ENCODE measurements at regions not wholly inside any gene's neighbourhood (a gene's known extent, or its start where the extent isn't known, plus 50 kb on each side); places are given as distances from the start of the nearest gene placed in this dataset.

- TF ChIP-seq CTCF (IDR thresholded peaks at IDR 0.05) (no peak), USF2 (CRISPR knock-in tag; IDR thresholded peaks at IDR 0.05) (no peak), ZNF281 (CRISPR knock-in tag; IDR thresholded peaks at IDR 0.05) (no peak), NFE2L1 (CRISPR knock-in tag; IDR thresholded peaks at IDR 0.05) (no peak), MAX (CRISPR knock-in tag; IDR thresholded peaks at IDR 0.05) (no peak), ZBTB43 (CRISPR knock-in tag; IDR thresholded peaks at IDR 0.05) (no peak), ATF1 (CRISPR knock-in tag; IDR thresholded peaks at IDR 0.05) (no peak), EMX1 (CRISPR knock-in tag; IDR thresholded peaks at IDR 0.05) (no peak), FOXP1 (CRISPR knock-in tag; IDR thresholded peaks at IDR 0.05; ENCODE audit: borderline replicate concordance) (no peak), ATF2 (CRISPR knock-in tag; IDR thresholded peaks at IDR 0.05; ENCODE audit: borderline replicate concordance, low read depth) (no peak)
Measured at GRCh38 chr3:178457511-178457910, 78.7 kb upstream of the KCNMB2 start.
